GM23338 (cell line): ENCODE measurements at regions not wholly inside any gene's neighbourhood (a gene's known extent, or its start where the extent isn't known, plus 50 kb on each side); places are given as distances from the start of the nearest gene placed in this dataset.
A peak's percentile ranks its signal among the peaks of the same experiment; 100 is the strongest.

Source experiments
- ATAC-seq: fragments of 200-7000 bp; cut with Tn5 transposase; 3 replicates; pipeline ENCODE4 v1.9.1; 2020
- DNase-seq: peaks from one replicate; pipeline ENCODE4 v3.0.0-alpha.2; 2015; ENCODE audit warnings: low spot score
- H2AFZ ChIP-seq: fragments of 200-600 bp; sonication (generic); 2 replicates; pipeline ENCODE4 v1.8.0; 2016; ENCODE audit warnings: antibody characterized with exemption, mild to moderate bottlenecking, moderate library complexity
- H3F3A ChIP-seq: fragments of 200-600 bp; sonication (generic); replicated peaks from 2 replicates; pipeline ENCODE4 v1.8.0; 2017; ENCODE audit warnings: antibody characterized with exemption, mixed run types, low read depth
- H3K27ac ChIP-seq: fragments of 200-600 bp; sonication (generic); 2 replicates; pipeline ENCODE4 v1.6.1; 2016; ENCODE audit warnings: low read depth
- H3K27me3 ChIP-seq: fragments of 200-600 bp; sonication (generic); 2 replicates; pipeline ENCODE4 v1.8.0; 2016; ENCODE audit warnings: mild to moderate bottlenecking, mixed run types, moderate library complexity; ENCODE audit not compliant: insufficient read depth
- H3K36me3 ChIP-seq: fragments of 200-600 bp; sonication (generic); 2 replicates; pipeline ENCODE4 v1.8.0; 2016; ENCODE audit warnings: mild to moderate bottlenecking; ENCODE audit not compliant: insufficient read depth
- H3K4me1 ChIP-seq: fragments of 200-600 bp; sonication (generic); 2 replicates; pipeline ENCODE4 v1.8.0; 2016; ENCODE audit warnings: mild to moderate bottlenecking, moderate library complexity; ENCODE audit not compliant: insufficient read depth
- H3K4me2 ChIP-seq: fragments of 200-600 bp; sonication (generic); 2 replicates; pipeline ENCODE4 v1.7.1; 2017; ENCODE audit warnings: mixed run types
- H3K4me3 ChIP-seq: fragments of 200-600 bp; sonication (generic); 2 replicates; pipeline ENCODE4 v1.6.1; 2016; ENCODE audit warnings: mixed run types
- H3K79me2 ChIP-seq: fragments of 200-600 bp; sonication (generic); replicated peaks from 2 replicates; pipeline ENCODE4 v1.8.0; 2017; ENCODE audit warnings: mild to moderate bottlenecking; ENCODE audit not compliant: insufficient read depth
- H3K9me2 ChIP-seq: fragments of 200-600 bp; sonication (generic); 2 replicates; pipeline ENCODE4 v1.8.0; 2017; ENCODE audit not compliant: insufficient read depth
- H4K20me1 ChIP-seq: fragments of 200-600 bp; sonication (generic); replicated peaks from 2 replicates; pipeline ENCODE4 v1.8.0; 2017; ENCODE audit warnings: mild to moderate bottlenecking; ENCODE audit not compliant: insufficient read depth
- H3K27ac Mint-ChIP-seq: 2 replicates; pipeline ENCODE4 v1.8.0; 2020; ENCODE audit warnings: inconsistent platforms, mild to moderate bottlenecking, moderate library complexity, mixed read lengths
- H3K27me3 Mint-ChIP-seq: 3 replicates; pipeline ENCODE4 v1.8.0; 2022; ENCODE audit warnings: low read depth, mild to moderate bottlenecking, moderate library complexity, mixed read lengths, inconsistent platforms; ENCODE audit not compliant: insufficient read depth, poor library complexity
- H3K36me3 Mint-ChIP-seq: 3 replicates; pipeline ENCODE4 v1.8.0; 2021; ENCODE audit warnings: low read depth, mild to moderate bottlenecking, inconsistent platforms, moderate library complexity, mixed read lengths
- H3K4me1 Mint-ChIP-seq: 3 replicates; pipeline ENCODE4 v1.8.0; 2020; ENCODE audit warnings: mild to moderate bottlenecking, inconsistent platforms, mixed read lengths
- H3K4me3 Mint-ChIP-seq: 3 replicates; pipeline ENCODE4 v1.8.0; 2021; ENCODE audit warnings: moderate library complexity, mild to moderate bottlenecking, inconsistent platforms, mixed read lengths
- H3K9me3 Mint-ChIP-seq: 3 replicates; pipeline ENCODE4 v1.8.0; 2020; ENCODE audit warnings: moderate library complexity, mild to moderate bottlenecking, inconsistent platforms, mixed read lengths
- CREB1 ChIP-seq: fragments of 250-450 bp; sonication (Bioruptor Pico); IDR thresholded peaks from 2 replicates; pipeline ENCODE4 v1.5.0; 2020; ENCODE audit warnings: low read depth, mild to moderate bottlenecking, moderate library complexity
- CTCF ChIP-seq, 2 experiments: fragments of 200-600 bp in 1 of 2; sonication (generic) in 1 of 2; conservative IDR thresholded peaks; 2 replicates each; pipeline versions ENCODE4 v1.5.1 to v1.6.1; 2016 to 2017; ENCODE audit warnings: antibody characterized with exemption in 2 of 2, low read depth in 2 of 2, mild to moderate bottlenecking in 2 of 2, moderate library complexity in 1 of 2
- ETS1 ChIP-seq: IDR thresholded peaks from 2 replicates; pipeline ENCODE4 v1.6.1; 2016; ENCODE audit warnings: antibody characterized with exemption
- EZH2 ChIP-seq: fragments of 200-600 bp; sonication (generic); IDR thresholded peaks from one replicate; pipeline ENCODE4 v1.8.0; 2017; ENCODE audit warnings: antibody characterized with exemption, mild to moderate bottlenecking, low read depth; ENCODE audit not compliant: unreplicated experiment
- EZH2phosphoT487 ChIP-seq: fragments of 200-600 bp; sonication (generic); IDR thresholded peaks from one replicate; pipeline ENCODE4 v1.8.1; 2018; ENCODE audit warnings: antibody characterized with exemption; ENCODE audit not compliant: unreplicated experiment
- JUNB ChIP-seq: IDR thresholded peaks from one replicate; pipeline ENCODE4 v1.6.1; 2016; ENCODE audit warnings: antibody characterized with exemption; ENCODE audit not compliant: unreplicated experiment
- NANOG ChIP-seq: IDR thresholded peaks from 2 replicates; pipeline ENCODE4 v1.6.1; 2016; ENCODE audit warnings: antibody characterized with exemption, borderline replicate concordance
- POLR2AphosphoS5 ChIP-seq: IDR thresholded peaks from 2 replicates; pipeline ENCODE4 v1.6.1; 2016; ENCODE audit warnings: antibody characterized with exemption, low read depth
- REST ChIP-seq: IDR thresholded peaks from one replicate; pipeline ENCODE4 v1.6.1; 2018; ENCODE audit warnings: antibody characterized with exemption; ENCODE audit not compliant: unreplicated experiment
- STAT1 ChIP-seq: IDR thresholded peaks from one replicate; pipeline ENCODE4 v1.6.1; 2016; ENCODE audit warnings: antibody characterized with exemption; ENCODE audit not compliant: unreplicated experiment
- ZNF114 ChIP-seq: fragments of 250-450 bp; sonication (Bioruptor Pico); IDR thresholded peaks from 2 replicates; pipeline ENCODE4 v1.5.0; 2020; ENCODE audit warnings: mild to moderate bottlenecking, moderate library complexity
- ZNF331 ChIP-seq: fragments of 250-450 bp; sonication (Bioruptor Pico); IDR thresholded peaks from 2 replicates; pipeline ENCODE4 v1.5.0; 2020; ENCODE audit warnings: low read depth, mild to moderate bottlenecking, moderate library complexity
- ZNF462 ChIP-seq: fragments of 250-450 bp; sonication (Bioruptor Pico); IDR thresholded peaks from 2 replicates; pipeline ENCODE4 v1.5.0; 2020; ENCODE audit warnings: mild to moderate bottlenecking, moderate library complexity

GRCh38 chr3:110598847-110599490, 472.6 kb upstream of the NECTIN3 start:
- Histone ChIP-seq H2AFZ (no peak overlapping the region), H3F3A (no peaks in the 10 kb centered on the region), H3K79me2 (no peaks in the 10 kb centered on the region), H3K4me2 (peak overlapping the region; percentile 7; the same call in 1 of the 2 replicates), H3K36me3 (no peaks in the 10 kb centered on the region), H3K27ac (peak overlapping the region; percentile 84), H3K27me3 (no peaks in the 10 kb centered on the region), H3K4me3 (no peak overlapping the region), H3K9me2 (no peaks in the 10 kb centered on the region; the same call in 1 of the 2 replicates), H4K20me1 (no peaks in the 10 kb centered on the region), H3K4me1 (peaks cover 26% of the 10 kb centered on the region)
- DNase-seq (peak; percentile 84), ATAC-seq (peak; percentile 96)
- H3K4me3 Mint-ChIP-seq = no peak overlapping the region
- TF ChIP-seq ETS1 (no peak), NANOG (peak; percentile 77; the same call in 1 of the 2 replicates), CTCF (conservative IDR thresholded peaks at IDR 0.05; ENCODE audit: low read depth in 2 of 2) (no peak), EZH2phosphoT487 (no peak), ZNF114 (0 out of 2 replicates have a peak, but pooled peaks have one; percentile 9), ZNF462 (CRISPR knock-in tag) (peak; percentile 33), EZH2 (no peak), CREB1 (CRISPR knock-in tag) (no peak), POLR2AphosphoS5 (no peak), STAT1 (no peak), JUNB (no peak), ZNF331 (CRISPR knock-in tag) (no peak), REST (no peak)
- H3K36me3 Mint-ChIP-seq = peaks cover 36% of the 10 kb centered on the region
- H3K9me3 Mint-ChIP-seq = peaks cover 22% of the 10 kb centered on the region
- H3K4me1 Mint-ChIP-seq = peaks cover 26% of the 10 kb centered on the region
- H3K27me3 Mint-ChIP-seq = no peaks in the 10 kb centered on the region
- H3K27ac Mint-ChIP-seq = peak overlapping the region; percentile 86
